HEK293 (cell line): ENCODE measurements at regions not wholly inside any gene's neighbourhood (a gene's known extent, or its start where the extent isn't known, plus 50 kb on each side); places are given as distances from the start of the nearest gene placed in this dataset.

Source experiments
- ZFP3 ChIP-seq: fragments of 450-650 bp; formaldehyde crosslinking; IDR thresholded peaks from 2 replicates; pipeline ENCODE4 v1.5.1; 2016; ENCODE audit warnings: low read depth, missing biosample characterization, missing genetic modification characterization
- TF ChIP-seq, protein P1 (sequence below): fragments of 450-650 bp; formaldehyde crosslinking; IDR thresholded peaks from 2 replicates; pipeline ENCODE4 v1.5.1; 2016; ENCODE audit warnings: missing biosample characterization, missing genetic modification characterization

- TF ChIP-seq ZFP3 (tag by site-specific recombination), result no peak
- TF ChIP-seq, protein P1, sequence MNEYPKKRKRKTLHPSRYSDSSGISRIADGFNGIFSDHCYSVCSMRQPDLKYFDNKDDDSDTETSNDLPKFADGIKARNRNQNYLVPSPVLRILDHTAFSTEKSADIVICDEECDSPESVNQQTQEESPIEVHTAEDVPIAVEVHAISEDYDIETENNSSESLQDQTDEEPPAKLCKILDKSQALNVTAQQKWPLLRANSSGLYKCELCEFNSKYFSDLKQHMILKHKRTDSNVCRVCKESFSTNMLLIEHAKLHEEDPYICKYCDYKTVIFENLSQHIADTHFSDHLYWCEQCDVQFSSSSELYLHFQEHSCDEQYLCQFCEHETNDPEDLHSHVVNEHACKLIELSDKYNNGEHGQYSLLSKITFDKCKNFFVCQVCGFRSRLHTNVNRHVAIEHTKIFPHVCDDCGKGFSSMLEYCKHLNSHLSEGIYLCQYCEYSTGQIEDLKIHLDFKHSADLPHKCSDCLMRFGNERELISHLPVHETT, result no peak
Observed at GRCh38 chr5:82879089-82879488, 198.1 kb downstream of the TMEM167A start.
